ENCODE measurements at regions not wholly inside any gene's neighbourhood (a gene's known extent, or its start where the extent isn't known, plus 50 kb on each side); places are given as distances from the start of the nearest gene placed in this dataset.

- TF ChIP-seq CTCF (conservative IDR thresholded peaks at IDR 0.05) (no peak), ZFX (IDR thresholded peaks at IDR 0.05) (no peak)
These were observed 137.8 kb downstream of the UTP18 start for GRCh38 chr17:51398128-51398525.
